Kasumi-1 (cell line): ENCODE measurements at regions not wholly inside any gene's neighbourhood (a gene's known extent, or its start where the extent isn't known, plus 50 kb on each side); places are given as distances from the start of the nearest gene placed in this dataset.
A peak's percentile ranks its signal among the peaks of the same experiment; 100 is the strongest.

ENCODE experiments used
- DNase-seq, 2 experiments: peaks; one replicate each; lab custom pipeline; 2025; lab: John Stamatoyannopoulos, UW

- DNase-seq: no peak
Observed at GRCh38 chr10:8487346-8487745, 432.9 kb downstream of the GATA3 start.

- no peak for DNase-seq
Observed at GRCh38 chr10:8489232-8489631, 434.7 kb downstream of the GATA3 start.

GRCh38 chr10:8489823-8490222 is 435.3 kb downstream of the GATA3 start:
- DNase-seq: no peak

GRCh38 chr10:8498290-8498689 is 443.8 kb downstream of the GATA3 start:
- no peak for DNase-seq

- no peak for DNase-seq
Observed at GRCh38 chr10:8498881-8499280, 444.4 kb downstream of the GATA3 start.

- no peak for DNase-seq
Observed at GRCh38 chr10:8499312-8499711, 444.8 kb downstream of the GATA3 start.

- DNase-seq: no peak
Observed at GRCh38 chr10:8499752-8500390, 445.4 kb downstream of the GATA3 start.

- no peak for DNase-seq
Observed at GRCh38 chr10:8502573-8502972, 448.1 kb downstream of the GATA3 start.

GRCh38 chr10:8504499-8504898 is 450.0 kb downstream of the GATA3 start:
- no peak for DNase-seq

- no peak for DNase-seq
Observed at GRCh38 chr10:8507156-8507555, 452.7 kb downstream of the GATA3 start.

GRCh38 chr10:8508882-8509281 is 454.4 kb downstream of the GATA3 start:
- DNase-seq: no peak

- no peak for DNase-seq
Observed at GRCh38 chr10:8510471-8510870, 456.0 kb downstream of the GATA3 start.

- no peak for DNase-seq
Observed at GRCh38 chr10:8511026-8511425, 456.5 kb downstream of the GATA3 start.

GRCh38 chr10:8513155-8514147 is 459.0 kb downstream of the GATA3 start:
- no peak for DNase-seq

- DNase-seq: no peak
Observed at GRCh38 chr10:8520382-8520781, 465.9 kb downstream of the GATA3 start.

GRCh38 chr10:8527773-8528172 is 473.3 kb downstream of the GATA3 start:
- no peak for DNase-seq

- DNase-seq: no peak
Observed at GRCh38 chr10:8531116-8531515, 476.6 kb downstream of the GATA3 start.

- no peak for DNase-seq
Observed at GRCh38 chr10:8532647-8533046, 478.2 kb downstream of the GATA3 start.

GRCh38 chr10:8533462-8533861 is 479.0 kb downstream of the GATA3 start:
- DNase-seq: no peak

- no peak for DNase-seq
Observed at GRCh38 chr10:8534096-8534495, 479.6 kb downstream of the GATA3 start.

- no peak for DNase-seq
Observed at GRCh38 chr10:8534891-8535290, 480.4 kb downstream of the GATA3 start.

- no peak for DNase-seq
Observed at GRCh38 chr10:8539056-8539455, 484.6 kb downstream of the GATA3 start.

- peak in 1 of 2 experiments; percentile 6 for DNase-seq
Observed at GRCh38 chr10:8543361-8544056, 489.0 kb downstream of the GATA3 start.
